HG03280 (cell line): ENCODE measurements at regions not wholly inside any gene's neighbourhood (a gene's known extent, or its start where the extent isn't known, plus 50 kb on each side); places are given as distances from the start of the nearest gene placed in this dataset.

Experiments used
- ATAC-seq: cut with Tn5 transposase; IDR thresholded peaks from one replicate; pipeline ENCODE4 v1.9.1; 2021; ENCODE audit warnings: mild to moderate bottlenecking, moderate library complexity; ENCODE audit not compliant: unreplicated experiment

DNA sequence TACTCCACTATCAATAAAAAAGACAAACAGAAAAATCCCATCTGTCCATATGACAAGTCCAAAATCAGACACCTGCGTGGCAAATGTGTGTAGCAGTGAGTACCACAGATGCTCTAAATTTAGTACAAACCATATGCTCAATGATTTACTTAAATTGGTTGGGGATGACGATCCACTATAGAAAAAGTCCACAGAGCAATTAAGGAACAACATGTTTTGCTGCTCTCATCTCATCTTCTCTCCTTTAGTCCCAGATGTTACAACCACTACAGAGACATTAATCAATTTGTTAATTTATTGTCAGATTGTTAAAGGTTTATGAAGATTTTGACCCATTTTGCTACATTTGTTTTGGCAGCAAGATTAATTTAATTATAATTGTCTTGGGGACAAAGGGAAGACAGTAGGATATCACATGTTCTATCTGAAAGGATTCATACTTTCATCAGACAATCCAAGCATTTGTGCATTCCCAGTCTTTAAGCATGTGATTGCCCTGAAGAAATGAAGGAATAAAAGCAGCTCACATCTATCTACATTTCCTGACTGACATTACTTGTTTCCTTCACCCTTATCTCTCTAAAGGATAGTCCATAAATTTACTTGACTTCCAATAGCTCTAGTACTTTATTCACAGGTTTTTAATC lies 2268.1 kb downstream of the PCDH7 start:
- no peak for ATAC-seq

DNA sequence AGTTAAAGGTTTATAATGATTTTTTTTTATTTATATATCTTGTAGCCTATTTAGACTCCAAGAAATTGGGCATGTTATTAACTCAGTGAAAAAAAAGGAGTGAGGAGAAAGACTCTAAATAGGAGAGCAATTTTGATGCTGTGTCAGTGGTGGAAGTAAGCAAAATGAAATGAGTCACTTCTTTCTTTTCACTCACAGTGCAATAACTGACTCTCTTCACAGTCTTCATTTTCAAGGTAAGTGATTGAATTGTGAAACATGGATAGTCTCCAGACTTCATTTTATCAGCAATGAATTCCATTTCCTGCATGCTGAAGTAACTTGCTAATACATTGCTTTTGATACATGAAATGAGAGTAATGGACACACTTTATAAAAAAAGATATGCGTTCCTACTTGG lies 2271.5 kb downstream of the PCDH7 start:
- ATAC-seq: no peak

DNA sequence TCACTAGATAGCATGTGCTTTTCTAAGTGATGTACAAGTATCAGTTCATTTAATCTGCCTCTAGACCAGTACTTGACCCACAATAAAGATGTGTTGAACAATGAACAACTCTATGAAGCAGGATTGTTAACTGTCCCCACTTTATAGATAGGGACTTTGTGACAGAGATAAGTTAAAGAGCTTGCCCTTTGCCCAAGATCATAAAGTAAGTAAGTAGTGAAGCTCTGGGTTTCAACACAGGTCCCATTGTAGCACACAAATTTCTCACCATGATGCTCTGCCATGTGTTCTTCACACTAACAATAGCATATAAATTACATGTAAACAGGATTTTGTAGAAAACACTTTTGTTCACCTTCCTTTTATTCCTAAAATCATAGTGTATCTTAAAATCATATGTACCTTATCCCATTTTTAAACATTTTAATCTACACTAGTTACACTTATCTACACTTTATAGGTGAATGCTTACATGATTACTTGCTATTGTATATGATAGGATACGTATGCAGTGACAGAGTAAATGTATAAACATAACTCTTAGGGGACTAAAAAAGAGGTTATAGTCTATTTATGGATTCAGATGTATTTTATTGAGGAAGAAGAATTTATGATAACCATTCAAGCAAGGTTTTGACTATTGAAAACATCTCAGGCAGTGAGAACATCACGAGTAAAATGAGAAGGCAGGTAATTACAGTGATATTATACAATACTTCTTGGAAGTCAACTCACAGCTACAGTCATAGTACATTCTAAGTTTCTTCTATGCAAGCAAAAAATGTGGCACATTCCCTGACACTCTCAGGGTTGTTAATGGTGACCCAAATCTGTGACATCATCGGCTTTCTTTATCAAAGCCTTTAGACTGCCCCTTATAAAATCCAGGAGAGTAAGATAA lies 2275.1 kb downstream of the PCDH7 start:
- ATAC-seq: no peak

- ATAC-seq: no peak
Measured at GRCh38 chr4:33013282-33013681, 2293.1 kb downstream of the PCDH7 start.

DNA sequence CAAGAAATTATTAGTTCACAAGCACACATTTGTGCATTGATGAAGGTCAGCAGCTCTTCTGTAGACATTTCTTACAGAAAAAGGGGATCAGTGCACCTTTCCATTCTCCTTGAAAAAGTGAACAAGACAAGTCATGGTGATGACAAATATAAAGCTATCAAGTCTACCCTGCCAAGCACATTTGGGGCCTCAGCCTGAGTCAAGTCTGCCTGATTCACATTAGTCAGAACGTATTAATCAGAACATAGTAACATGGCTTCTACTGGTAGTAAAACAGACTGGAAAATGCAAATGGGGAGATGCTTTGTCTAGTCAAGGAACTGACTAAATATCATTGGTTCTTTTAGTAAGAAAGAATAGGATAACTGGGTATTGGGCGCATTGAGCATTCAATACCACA lies 2305.1 kb downstream of the PCDH7 start:
- no peak for ATAC-seq

DNA sequence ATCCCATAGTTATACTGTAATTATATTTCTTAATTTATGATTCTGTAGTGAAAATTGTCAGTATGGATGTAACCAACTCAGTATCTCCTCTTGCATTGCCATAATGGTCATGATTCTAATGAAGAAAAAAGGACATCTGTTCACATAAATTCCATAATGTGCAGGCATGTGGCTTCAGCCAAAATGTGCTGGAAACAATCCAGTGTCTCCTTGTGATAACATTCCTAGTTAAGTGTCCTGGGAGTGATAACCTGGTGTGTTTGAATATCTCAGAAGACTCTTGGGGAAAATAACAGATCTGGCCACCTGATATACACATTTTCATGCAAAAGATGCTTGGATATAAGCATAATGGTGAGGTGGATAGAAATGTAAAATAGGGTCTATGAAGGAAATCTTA lies 2309.8 kb downstream of the PCDH7 start:
- ATAC-seq: no peak

- ATAC-seq: no peak
Measured at GRCh38 chr4:33031328-33031727, 2311.2 kb downstream of the PCDH7 start.

GRCh38 chr4:33037464-33037863 lies 2317.3 kb downstream of the PCDH7 start:
- no peak for ATAC-seq

- no peak for ATAC-seq
Measured at GRCh38 chr4:33045334-33045733, 2325.2 kb downstream of the PCDH7 start.

DNA sequence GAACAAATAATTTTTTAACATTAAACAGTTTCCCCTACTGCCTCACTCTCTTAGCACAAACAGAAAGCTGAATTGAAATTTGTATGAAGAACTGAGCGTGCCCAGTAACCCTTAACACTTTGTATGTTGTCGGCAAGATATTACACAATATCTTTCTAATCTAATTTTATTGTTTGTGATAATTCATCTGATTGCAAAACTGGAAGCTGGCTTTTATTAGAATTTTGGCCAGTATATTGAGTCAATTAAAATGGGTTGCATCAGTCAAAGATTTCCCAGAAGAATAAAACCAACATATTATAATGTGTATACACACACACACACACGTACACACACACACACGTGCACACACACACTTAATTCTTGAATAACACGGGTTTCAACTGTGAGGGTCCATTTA lies 2332.1 kb downstream of the PCDH7 start:
- ATAC-seq: no peak

- ATAC-seq: no peak
Measured at GRCh38 chr4:33054161-33054560, 2334.0 kb downstream of the PCDH7 start.

DNA sequence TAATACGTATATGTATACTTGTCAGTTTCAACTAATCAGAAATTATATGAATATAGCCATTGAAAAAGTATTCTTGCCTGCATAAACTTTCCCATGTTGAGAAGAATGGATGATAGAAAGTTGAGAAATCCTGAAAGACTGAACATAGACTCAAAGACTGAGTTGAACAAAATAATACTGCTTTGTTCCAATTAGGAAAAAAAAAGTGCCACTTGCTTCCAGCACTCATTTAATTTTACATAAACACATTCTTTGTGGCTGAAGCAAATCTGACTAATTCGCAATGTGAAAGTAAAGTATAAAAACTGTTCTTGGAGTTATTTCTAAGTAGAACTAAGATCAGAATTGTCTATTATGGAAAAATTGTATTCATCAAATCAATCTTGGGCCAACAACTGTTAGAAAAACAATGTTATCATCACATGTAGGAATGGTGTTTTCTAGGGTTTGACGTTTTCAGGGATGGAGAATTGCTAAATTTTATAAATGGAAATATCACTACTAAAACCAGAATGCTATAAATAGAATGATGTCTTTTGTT lies 2334.6 kb downstream of the PCDH7 start:
- no peak for ATAC-seq

GRCh38 chr4:33057736-33058135 lies 2337.6 kb downstream of the PCDH7 start:
- ATAC-seq: no peak

GRCh38 chr4:33058998-33059397 lies 2338.8 kb downstream of the PCDH7 start:
- ATAC-seq: no peak

- ATAC-seq: no peak
Measured at GRCh38 chr4:33060674-33061542, 2340.7 kb downstream of the PCDH7 start.

DNA sequence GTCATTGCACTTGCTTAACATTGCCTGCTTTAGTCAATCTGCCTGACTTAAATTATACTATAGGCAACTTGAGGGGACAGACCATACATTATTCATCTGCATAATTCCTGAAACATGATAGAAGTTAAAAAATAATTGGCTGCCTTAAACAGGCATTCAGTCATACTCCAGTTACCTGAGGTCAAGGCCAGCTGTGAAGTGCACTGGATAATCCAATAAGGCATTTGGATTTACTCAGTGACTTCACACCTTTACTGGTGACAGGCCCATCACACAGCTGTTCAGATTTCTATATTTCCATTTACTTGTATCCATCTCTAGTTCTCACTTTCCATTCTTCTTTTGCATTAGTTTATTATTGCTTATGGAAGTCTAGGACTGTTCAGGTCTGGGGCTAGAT lies 2341.6 kb downstream of the PCDH7 start:
- no peak for ATAC-seq

DNA sequence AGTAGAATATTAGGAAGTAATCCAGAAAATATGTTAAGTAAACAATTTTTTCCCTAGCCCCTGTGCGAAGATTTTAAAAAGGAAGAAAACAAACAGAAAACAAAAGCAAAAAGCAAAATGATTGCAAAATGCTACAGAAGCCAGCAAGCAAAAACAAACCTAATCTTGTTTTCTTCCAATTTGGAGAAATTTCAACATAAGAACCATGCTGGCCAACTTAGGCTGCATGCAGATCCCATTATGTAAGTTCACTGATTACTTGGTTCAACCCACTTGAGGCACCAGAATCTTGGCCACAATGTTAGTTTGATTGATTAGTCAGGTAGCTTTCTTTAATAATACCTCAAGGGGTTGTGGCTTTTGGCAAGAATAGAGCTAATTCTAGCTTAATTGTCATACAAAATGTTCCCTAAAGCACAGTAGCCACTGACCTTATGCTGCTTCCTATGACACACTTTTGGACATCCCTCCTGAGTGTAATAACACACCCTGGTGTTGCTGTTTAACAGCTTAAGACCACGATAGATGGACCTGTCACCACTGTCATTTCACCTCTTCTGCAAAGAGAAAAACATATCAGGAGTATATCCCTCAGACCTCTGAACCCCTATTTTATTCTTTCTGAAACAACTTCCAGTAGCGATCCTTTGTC lies 2342.1 kb downstream of the PCDH7 start:
- ATAC-seq: no peak

DNA sequence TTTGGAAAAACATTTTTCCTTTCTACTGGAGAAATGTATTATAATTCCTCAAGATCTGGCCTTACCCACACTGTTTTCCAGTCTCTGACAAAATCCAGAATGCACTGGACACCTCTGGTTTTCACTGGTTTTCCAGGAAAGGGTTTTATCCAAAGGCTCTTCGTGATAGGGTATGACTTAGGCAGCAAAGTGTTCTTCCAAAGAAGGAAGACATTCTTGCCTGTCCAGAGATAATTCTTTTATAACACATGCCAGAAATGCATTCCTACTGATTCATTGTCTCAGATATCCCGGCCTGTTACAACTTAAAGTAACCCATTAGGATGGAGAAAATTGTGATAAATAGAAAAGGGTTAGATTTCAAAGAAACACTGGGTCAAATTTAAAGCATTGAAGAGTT lies 2343.1 kb downstream of the PCDH7 start:
- no peak for ATAC-seq

DNA sequence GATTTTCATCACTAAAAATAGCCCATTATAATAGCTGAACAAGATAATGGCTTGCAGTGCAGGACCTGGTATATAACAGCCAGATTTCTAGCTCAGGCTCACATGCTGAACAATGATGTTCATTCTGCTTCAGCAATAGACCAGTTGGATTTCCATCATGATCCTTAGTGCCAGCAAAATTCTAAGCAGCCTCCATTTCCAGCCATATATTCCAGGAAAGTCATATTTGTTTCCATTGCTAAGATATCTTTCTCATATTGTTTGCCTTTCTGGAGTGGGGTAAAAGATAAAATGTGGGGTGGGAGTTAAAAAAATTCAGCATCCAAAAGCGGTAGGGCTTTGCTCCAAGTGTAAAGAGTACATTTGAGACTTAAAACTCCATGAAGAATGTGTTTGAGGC lies 2344.1 kb downstream of the PCDH7 start:
- ATAC-seq: no peak

DNA sequence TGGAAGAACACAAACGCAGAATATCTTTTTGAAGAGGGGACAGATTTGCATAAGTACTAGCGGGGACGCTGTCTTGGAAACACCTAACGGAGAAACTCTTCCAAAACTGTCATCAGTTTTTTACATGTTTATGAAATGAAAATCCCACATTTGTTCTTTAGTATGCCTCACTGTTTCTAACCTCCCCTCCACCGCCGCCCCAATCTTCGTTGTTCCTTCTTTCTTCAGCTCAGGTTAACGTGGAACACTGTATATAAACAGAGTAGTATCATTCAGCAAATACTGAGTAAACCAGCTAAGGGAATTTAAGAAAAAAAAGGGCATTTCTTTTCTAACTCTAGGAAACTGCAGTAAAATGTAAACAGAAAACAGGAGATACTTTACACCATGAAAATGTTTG lies 2345.6 kb downstream of the PCDH7 start:
- no peak for ATAC-seq

- ATAC-seq: no peak
Measured at GRCh38 chr4:33067221-33067620, 2347.1 kb downstream of the PCDH7 start.
